SK-N-MC (cell line): ENCODE measurements at regions not wholly inside any gene's neighbourhood (a gene's known extent, or its start where the extent isn't known, plus 50 kb on each side); places are given as distances from the start of the nearest gene placed in this dataset.

ENCODE experiments used
- EZH2 ChIP-seq: fragments of 200-600 bp; sonication (generic); IDR thresholded peaks from one replicate; pipeline ENCODE4 v1.6.1; 2017; ENCODE audit warnings: antibody characterized with exemption
- FOXP2 ChIP-seq: optimal IDR thresholded peaks from 2 replicates; pipeline ENCODE3; 2011; ENCODE audit warnings: mild to moderate bottlenecking, moderate library complexity; ENCODE audit not compliant: insufficient read depth; ENCODE audit errors: extremely low read length, control extremely low read depth
- POLR2AphosphoS5 ChIP-seq: IDR thresholded peaks from 2 replicates; pipeline ENCODE4 v1.6.1; 2012; ENCODE audit warnings: mild to moderate bottlenecking, low read depth, low read length, borderline replicate concordance

GRCh38 chrX:40318076-40318475 lies 220.3 kb upstream of the BCOR start:
- TF ChIP-seq EZH2 (no peak), POLR2AphosphoS5 (no peak), FOXP2 (no peak)
